ENCODE measurements at regions not wholly inside any gene's neighbourhood (a gene's known extent, or its start where the extent isn't known, plus 50 kb on each side); places are given as distances from the start of the nearest gene placed in this dataset.

- no peaks in the 10 kb centered on the region for H3K4me1 Mint-ChIP-seq (ENCODE audit: unreplicated experiment)
- H3K27me3 Mint-ChIP-seq (ENCODE audit: unreplicated experiment) = peaks cover 1% of the 10 kb centered on the region
- no peaks in the 10 kb centered on the region for H3K9me3 Mint-ChIP-seq (ENCODE audit: unreplicated experiment)
- no peaks in the 10 kb centered on the region for H3K36me3 Mint-ChIP-seq (ENCODE audit: low read depth, unreplicated experiment)
- H3K4me3 Mint-ChIP-seq (ENCODE audit: unreplicated experiment) = no peak overlapping the region
- H3K27ac Mint-ChIP-seq (ENCODE audit: unreplicated experiment) = no peak overlapping the region
- DNase-seq (ENCODE audit: low spot score) = no peak
- no peak for TF ChIP-seq CTCF (IDR thresholded peaks at IDR 0.05; ENCODE audit: unreplicated experiment)
These were observed 83.2 kb downstream of the THNSL2 start for GRCh38 chr2:88253375-88253774.

- Mint-ChIP-seq H3K27ac (ENCODE audit: unreplicated experiment) (no peak overlapping the region), H3K27me3 (ENCODE audit: unreplicated experiment) (peaks cover 1% of the 10 kb centered on the region), H3K9me3 (ENCODE audit: unreplicated experiment) (no peaks in the 10 kb centered on the region), H3K4me1 (ENCODE audit: unreplicated experiment) (no peaks in the 10 kb centered on the region), H3K4me3 (ENCODE audit: unreplicated experiment) (no peak overlapping the region), H3K36me3 (ENCODE audit: low read depth, unreplicated experiment) (no peaks in the 10 kb centered on the region)
- no peak for TF ChIP-seq CTCF (IDR thresholded peaks at IDR 0.05; ENCODE audit: unreplicated experiment)
- no peak for DNase-seq (ENCODE audit: low spot score)
These were observed 82.5 kb downstream of the THNSL2 start for GRCh38 chr2:88252646-88253045.

- Mint-ChIP-seq H3K4me1 (ENCODE audit: unreplicated experiment) (no peaks in the 10 kb centered on the region), H3K36me3 (ENCODE audit: low read depth, unreplicated experiment) (no peaks in the 10 kb centered on the region), H3K27ac (ENCODE audit: unreplicated experiment) (no peak overlapping the region), H3K9me3 (ENCODE audit: unreplicated experiment) (no peaks in the 10 kb centered on the region), H3K27me3 (ENCODE audit: unreplicated experiment) (peaks cover 1% of the 10 kb centered on the region), H3K4me3 (ENCODE audit: unreplicated experiment) (no peak overlapping the region)
- no peak for TF ChIP-seq CTCF (IDR thresholded peaks at IDR 0.05; ENCODE audit: unreplicated experiment)
- no peak for DNase-seq (ENCODE audit: low spot score)
These were observed 82.0 kb downstream of the THNSL2 start for GRCh38 chr2:88252111-88252510.

GRCh38 chr2:88250404-88250803 is 80.3 kb downstream of the THNSL2 start:
- Mint-ChIP-seq H3K27ac (ENCODE audit: unreplicated experiment) (no peak overlapping the region), H3K36me3 (ENCODE audit: low read depth, unreplicated experiment) (no peaks in the 10 kb centered on the region), H3K4me3 (ENCODE audit: unreplicated experiment) (no peak overlapping the region), H3K9me3 (ENCODE audit: unreplicated experiment) (no peaks in the 10 kb centered on the region), H3K4me1 (ENCODE audit: unreplicated experiment) (no peaks in the 10 kb centered on the region), H3K27me3 (ENCODE audit: unreplicated experiment) (peaks cover 2% of the 10 kb centered on the region)
- no peak for DNase-seq (ENCODE audit: low spot score)
- no peak for TF ChIP-seq CTCF (IDR thresholded peaks at IDR 0.05; ENCODE audit: unreplicated experiment)

- Mint-ChIP-seq H3K27me3 (ENCODE audit: unreplicated experiment) (peaks cover 2% of the 10 kb centered on the region), H3K27ac (ENCODE audit: unreplicated experiment) (no peak overlapping the region), H3K4me1 (ENCODE audit: unreplicated experiment) (no peaks in the 10 kb centered on the region), H3K9me3 (ENCODE audit: unreplicated experiment) (peaks cover 7% of the 10 kb centered on the region), H3K4me3 (ENCODE audit: unreplicated experiment) (no peak overlapping the region), H3K36me3 (ENCODE audit: low read depth, unreplicated experiment) (no peaks in the 10 kb centered on the region)
- DNase-seq (ENCODE audit: low spot score) = no peak
- TF ChIP-seq CTCF (IDR thresholded peaks at IDR 0.05; ENCODE audit: unreplicated experiment) = no peak
These were observed 78.2 kb downstream of the THNSL2 start for GRCh38 chr2:88248280-88248828.
